GM21576 (cell line): ENCODE measurements at regions not wholly inside any gene's neighbourhood (a gene's known extent, or its start where the extent isn't known, plus 50 kb on each side); places are given as distances from the start of the nearest gene placed in this dataset.
"Not testable (repeated sequence)": the region's sequence is repeated elsewhere in the genome, so short reads cannot be mapped to it uniquely, and the experiment has no call there.

Experiments used
- ATAC-seq: cut with Tn5 transposase; IDR thresholded peaks from one replicate; pipeline ENCODE4 v1.9.1; 2021; ENCODE audit warnings: mild to moderate bottlenecking, moderate library complexity; ENCODE audit not compliant: unreplicated experiment

- no peak for ATAC-seq
Observed at GRCh38 chr10:35835545-35835944, 193.4 kb upstream of the FZD8 start.

- ATAC-seq = no peak
Observed at GRCh38 chr10:35834877-35835494, 192.9 kb upstream of the FZD8 start.

GRCh38 chr10:35827783-35828182 lies 185.7 kb upstream of the FZD8 start:
- ATAC-seq = no peak

DNA sequence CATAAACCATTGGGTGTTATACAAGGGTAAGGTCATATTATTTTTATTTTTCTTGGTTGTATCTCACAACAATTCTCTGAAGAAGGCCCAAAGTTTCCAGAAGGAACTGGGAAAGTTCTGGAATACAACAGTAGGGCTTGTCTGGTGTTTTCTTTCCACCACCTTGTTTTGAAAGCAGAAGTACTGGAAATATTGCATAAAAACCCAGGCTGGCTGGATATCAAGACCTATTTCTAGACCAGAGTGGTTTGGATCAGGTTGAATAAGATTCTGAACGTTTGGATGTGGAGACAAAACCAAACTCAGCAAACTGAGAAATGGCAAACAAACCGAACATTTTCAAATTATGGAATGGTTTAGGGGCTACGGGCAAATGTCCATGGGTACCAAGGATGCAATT lies 182.6 kb upstream of the FZD8 start:
- no peak for ATAC-seq

DNA sequence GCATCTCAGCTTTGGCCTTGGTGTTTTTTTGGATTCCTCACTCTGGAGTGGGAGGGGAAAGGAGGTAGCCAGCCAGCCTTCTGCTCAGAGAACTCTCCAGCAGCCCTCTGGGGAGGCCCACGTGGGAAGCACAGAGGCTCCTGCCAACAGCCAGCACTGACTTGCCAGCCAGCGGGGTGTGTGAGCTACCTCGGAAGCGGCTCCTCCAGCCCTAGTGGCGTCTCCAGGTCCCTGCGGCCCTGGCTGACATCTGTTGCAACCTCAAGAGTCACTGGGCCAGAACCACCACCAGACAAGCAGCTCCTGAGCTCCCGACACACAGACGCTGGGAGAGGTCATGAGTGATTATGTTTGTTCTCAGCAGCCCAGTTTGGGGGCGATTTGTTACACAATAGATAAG lies 180.2 kb upstream of the FZD8 start:
- ATAC-seq = no peak

DNA sequence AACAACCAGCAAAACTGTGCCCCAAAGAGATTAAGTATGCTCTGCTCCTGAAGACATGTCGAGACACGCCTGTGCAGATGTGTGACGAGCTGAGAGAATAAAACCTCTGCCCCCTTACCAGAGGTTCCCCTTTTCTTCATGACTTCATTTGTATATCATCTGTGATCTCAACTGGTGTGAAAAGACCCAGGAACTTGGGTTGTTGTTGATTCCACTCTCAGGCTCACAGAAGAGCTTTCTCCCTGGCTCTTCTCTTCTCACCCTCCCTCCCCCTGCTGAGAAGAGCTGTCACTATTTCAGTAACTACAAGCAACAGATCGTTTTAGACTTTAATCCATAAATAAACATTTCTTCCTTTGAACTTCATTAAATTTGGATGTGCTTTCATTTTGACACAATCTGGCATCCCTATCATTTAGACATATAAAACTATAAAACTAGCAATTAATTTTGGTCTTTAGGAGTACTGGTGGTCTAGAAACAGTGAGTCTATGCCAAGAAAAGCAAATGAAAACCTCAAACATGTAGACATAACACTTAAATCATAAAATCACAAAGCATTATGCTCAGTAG lies 179.3 kb upstream of the FZD8 start:
- ATAC-seq = no peak

GRCh38 chr10:35819736-35820135 lies 177.6 kb upstream of the FZD8 start:
- ATAC-seq = no peak

DNA sequence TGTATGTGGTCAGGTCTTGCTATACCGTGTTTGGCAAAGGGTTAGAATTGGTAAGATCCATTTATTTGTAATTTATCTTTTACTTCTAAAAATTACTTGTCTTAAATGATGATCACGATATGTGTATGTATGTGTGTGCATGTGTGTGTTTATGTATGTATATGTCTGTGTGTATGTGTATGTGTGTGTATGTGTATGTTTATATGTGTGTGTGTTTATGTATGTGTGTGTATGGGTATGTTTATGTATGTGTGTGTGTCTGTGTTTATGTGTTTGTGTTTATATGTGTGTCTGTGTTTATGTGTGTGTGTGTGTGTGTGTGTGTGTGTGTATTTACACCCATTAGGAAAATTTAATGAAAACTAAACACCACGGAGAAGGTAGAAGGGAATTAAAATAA lies 176.9 kb upstream of the FZD8 start:
- no peak for ATAC-seq

GRCh38 chr10:35817109-35817508 lies 175.0 kb upstream of the FZD8 start:
- not testable (repeated sequence) for ATAC-seq

DNA sequence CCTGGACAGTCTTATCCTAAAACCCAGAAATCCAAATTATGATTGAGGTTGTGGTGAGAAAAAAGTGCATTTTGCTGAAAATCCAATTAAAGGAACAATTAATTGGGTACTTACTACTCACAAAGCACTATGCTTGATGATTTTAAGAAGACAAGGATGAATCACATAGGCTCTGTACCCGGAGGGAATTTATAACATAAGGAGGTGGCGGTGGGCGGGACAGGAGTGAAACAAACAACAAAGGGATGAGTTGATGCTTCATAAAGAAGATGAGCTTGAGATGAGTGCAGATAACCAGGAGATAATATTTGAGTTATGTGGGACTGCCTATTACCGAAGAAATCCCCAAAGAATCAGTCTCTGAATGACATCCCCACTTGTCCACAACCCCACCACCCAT lies 171.1 kb upstream of the FZD8 start:
- no peak for ATAC-seq

GRCh38 chr10:35808344-35808743 lies 166.2 kb upstream of the FZD8 start:
- ATAC-seq = no peak

DNA sequence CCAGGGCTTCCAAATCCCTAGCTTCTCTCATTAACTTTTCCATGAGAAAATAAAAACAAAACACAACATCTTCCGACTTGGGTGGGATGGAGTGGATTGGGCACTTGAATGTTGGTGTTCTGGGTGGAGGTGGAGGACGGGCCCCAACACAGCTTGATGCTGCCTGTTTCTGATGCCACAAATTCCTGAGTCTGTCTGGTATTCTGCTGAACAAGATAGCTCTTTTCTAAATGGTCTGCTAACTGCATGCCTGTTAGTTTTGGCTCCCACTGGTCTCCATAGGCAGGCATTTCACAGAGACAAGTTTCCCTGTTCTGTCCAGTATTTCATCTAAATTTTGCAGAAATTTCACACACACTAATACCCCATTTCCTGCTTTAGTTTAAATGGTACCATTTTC lies 160.9 kb upstream of the FZD8 start:
- ATAC-seq = no peak

DNA sequence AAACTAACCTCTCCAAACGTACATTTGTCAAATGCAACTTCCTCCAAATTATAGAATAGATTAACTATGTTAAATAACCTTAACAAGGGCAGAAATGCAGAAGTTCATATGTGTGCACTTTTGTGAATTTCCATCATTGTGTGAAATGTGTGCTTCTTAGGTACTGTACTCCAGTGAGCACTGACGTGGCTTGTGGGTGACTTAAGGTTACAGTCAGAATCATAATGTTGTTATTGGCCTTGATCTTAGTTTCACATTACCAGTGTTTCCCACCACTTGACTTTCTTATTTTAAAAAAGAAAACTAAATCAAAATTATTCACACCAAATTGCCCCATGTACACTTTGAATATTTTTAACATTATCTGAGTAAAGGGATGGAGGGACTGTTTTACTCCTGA lies 155.1 kb upstream of the FZD8 start:
- ATAC-seq = no peak

- no peak for ATAC-seq
Observed at GRCh38 chr10:35795131-35795824, 153.2 kb upstream of the FZD8 start.

- no peak for ATAC-seq
Observed at GRCh38 chr10:35794703-35795102, 152.6 kb upstream of the FZD8 start.

DNA sequence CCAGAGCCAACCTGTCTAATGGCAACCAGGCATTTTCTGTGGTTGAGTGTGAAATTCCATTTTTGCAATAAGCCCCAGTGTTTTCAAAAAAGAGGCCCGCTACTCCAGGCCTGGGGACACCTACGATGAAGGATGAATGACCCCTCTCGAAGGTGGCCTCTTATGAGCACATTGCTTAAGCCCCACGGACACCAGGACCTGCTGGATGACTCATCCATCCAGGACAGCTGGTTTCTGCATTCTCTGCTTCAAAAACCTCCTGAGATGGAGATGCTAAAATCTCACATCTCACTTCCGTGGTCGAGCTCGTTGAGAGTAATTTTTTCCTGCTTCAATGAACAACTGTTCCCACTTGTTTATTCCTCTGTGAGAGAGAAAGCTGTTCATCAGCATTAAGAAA lies 150.2 kb upstream of the FZD8 start:
- ATAC-seq = no peak

GRCh38 chr10:35789996-35790395 lies 147.9 kb upstream of the FZD8 start:
- ATAC-seq = no peak

- ATAC-seq = no peak
Observed at GRCh38 chr10:35784751-35785150, 142.7 kb upstream of the FZD8 start.

- no peak for ATAC-seq
Observed at GRCh38 chr10:35783305-35783838, 141.3 kb upstream of the FZD8 start.

GRCh38 chr10:35781643-35782035 lies 139.5 kb upstream of the FZD8 start:
- ATAC-seq = no peak

- no peak for ATAC-seq
Observed at GRCh38 chr10:35780970-35781642, 139.0 kb upstream of the FZD8 start.

DNA sequence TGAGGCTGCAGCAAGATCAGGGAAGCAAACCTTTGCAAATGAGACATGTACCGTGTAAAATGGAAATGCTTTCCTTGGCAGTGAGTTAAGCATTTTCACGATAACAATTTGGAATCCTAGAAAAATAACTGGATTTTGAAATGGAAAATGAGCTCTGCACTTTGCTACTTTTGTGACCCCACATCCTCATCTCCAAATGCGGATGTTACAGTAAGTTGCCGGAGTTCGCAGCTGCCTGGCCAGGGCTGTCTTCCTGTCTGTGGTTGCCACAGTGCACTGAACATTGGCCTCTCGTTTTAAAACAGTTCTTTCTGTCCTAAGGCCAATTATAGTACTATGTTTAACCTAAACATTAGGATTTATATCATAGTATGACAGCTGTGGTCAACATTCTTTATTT lies 136.2 kb upstream of the FZD8 start:
- no peak for ATAC-seq
